ENCODE measurements at regions not wholly inside any gene's neighbourhood (a gene's known extent, or its start where the extent isn't known, plus 50 kb on each side); places are given as distances from the start of the nearest gene placed in this dataset.

- TF ChIP-seq, protein P1, sequence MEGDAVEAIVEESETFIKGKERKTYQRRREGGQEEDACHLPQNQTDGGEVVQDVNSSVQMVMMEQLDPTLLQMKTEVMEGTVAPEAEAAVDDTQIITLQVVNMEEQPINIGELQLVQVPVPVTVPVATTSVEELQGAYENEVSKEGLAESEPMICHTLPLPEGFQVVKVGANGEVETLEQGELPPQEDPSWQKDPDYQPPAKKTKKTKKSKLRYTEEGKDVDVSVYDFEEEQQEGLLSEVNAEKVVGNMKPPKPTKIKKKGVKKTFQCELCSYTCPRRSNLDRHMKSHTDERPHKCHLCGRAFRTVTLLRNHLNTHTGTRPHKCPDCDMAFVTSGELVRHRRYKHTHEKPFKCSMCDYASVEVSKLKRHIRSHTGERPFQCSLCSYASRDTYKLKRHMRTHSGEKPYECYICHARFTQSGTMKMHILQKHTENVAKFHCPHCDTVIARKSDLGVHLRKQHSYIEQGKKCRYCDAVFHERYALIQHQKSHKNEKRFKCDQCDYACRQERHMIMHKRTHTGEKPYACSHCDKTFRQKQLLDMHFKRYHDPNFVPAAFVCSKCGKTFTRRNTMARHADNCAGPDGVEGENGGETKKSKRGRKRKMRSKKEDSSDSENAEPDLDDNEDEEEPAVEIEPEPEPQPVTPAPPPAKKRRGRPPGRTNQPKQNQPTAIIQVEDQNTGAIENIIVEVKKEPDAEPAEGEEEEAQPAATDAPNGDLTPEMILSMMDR (IDR thresholded peaks at IDR 0.05), result no peak
- TF ChIP-seq POLR2A (IDR thresholded peaks at IDR 0.05), result no peak
These were observed 1153.3 kb upstream of the AUTS2 start for GRCh38 chr7:68444956-68445355.
